ENCODE measurements at regions not wholly inside any gene's neighbourhood (a gene's known extent, or its start where the extent isn't known, plus 50 kb on each side); places are given as distances from the start of the nearest gene placed in this dataset.

- peaks cover 3% of the 10 kb centered on the region for H3K36me3 Mint-ChIP-seq
- H3F3A ChIP-seq (ENCODE audit: low read depth), result no peaks in the 10 kb centered on the region
- no peak overlapping the region for H3K27ac ChIP-seq
- no peaks in the 10 kb centered on the region for H3K36me3 ChIP-seq
- H3K4me3 Mint-ChIP-seq, result no peak overlapping the region
- no peak overlapping the region for H2AFZ ChIP-seq (replicated peaks)
- H3K27me3 ChIP-seq, result no peaks in the 10 kb centered on the region
- H3K27me3 Mint-ChIP-seq (ENCODE audit: insufficient read depth, low read depth), result peaks cover 10% of the 10 kb centered on the region
- TF ChIP-seq CTCF (IDR thresholded peaks at IDR 0.05), result no peak
- TF ChIP-seq EZH2 (IDR thresholded peaks at IDR 0.05), result no peak
- no peak for TF ChIP-seq EZH2phosphoT487 (IDR thresholded peaks at IDR 0.05)
- H3K79me2 ChIP-seq (ENCODE audit: low read depth), result no peaks in the 10 kb centered on the region
- H3K4me1 ChIP-seq, result no peaks in the 10 kb centered on the region
- H3K9ac ChIP-seq, result no peak overlapping the region
- H3K9me3 ChIP-seq (ENCODE audit: low read depth), result no peaks in the 10 kb centered on the region
- H3K4me1 Mint-ChIP-seq, result no peaks in the 10 kb centered on the region
- no peak overlapping the region for H3K4me2 ChIP-seq
- H3K27ac Mint-ChIP-seq, result no peak overlapping the region
- no peak for DNase-seq (ENCODE audit: low spot score)
- peaks cover 5% of the 10 kb centered on the region for H3K9me3 Mint-ChIP-seq
- no peaks in the 10 kb centered on the region for H4K20me1 ChIP-seq (ENCODE audit: low read depth)
- no peak overlapping the region for H3K4me3 ChIP-seq
Measured at GRCh38 chr9:79868567-79869189, 296.9 kb downstream of the TLE4 start.

DNA sequence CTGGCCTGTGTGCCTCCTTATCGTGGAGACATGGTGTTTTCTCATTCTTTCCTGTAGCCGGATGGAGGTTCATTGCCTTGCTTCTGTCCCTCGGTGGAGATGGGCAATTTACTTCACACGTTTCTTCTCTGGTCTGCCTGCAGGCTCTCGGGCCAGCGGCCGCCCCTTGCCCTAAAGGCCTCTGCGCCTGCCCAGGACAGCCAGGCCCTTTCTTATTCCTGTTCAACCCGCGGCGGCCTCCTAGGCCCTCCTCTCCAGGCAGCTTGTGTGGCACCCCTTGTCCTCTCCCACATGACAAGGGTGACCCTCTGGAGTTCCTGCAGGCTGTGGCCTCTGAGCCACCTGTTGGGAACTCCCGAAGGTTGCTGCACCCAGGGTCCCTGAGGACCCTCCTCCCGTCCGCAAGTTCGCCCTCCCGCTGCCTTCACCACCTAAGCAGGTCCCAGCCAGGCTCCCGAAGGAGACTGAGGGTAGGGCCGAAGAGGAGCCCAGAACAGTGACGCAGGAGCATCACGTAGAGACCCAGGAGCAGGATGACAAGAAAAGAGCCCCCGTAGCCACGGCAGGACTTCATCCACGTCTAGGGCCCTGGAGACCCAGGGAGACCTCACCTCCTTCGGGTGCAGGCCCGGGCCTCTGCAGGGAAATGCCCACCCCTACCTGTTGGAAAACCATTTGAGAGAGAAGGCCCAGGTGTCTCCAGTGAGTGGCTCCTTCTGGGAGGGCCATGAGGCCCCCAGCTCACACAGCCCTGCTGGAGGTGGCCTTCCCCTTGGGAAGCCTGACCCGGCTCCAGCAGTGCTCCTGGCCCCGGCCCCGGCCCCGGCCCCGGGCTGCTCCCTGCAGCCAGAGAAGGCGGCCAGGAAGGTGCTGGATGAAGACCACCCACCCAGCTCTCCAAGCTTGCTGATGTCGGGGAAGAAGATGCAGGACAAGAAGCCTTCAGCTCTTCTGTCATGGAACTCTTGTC is 291.4 kb downstream of the TLE4 start:
- Histone ChIP-seq H3K4me3 (no peak overlapping the region), H3K27me3 (no peaks in the 10 kb centered on the region), H3K79me2 (ENCODE audit: low read depth) (no peaks in the 10 kb centered on the region), H3K36me3 (no peaks in the 10 kb centered on the region), H3K9me3 (ENCODE audit: low read depth) (no peaks in the 10 kb centered on the region), H3K4me1 (no peaks in the 10 kb centered on the region), H2AFZ (replicated peaks) (no peak overlapping the region), H3F3A (ENCODE audit: low read depth) (no peaks in the 10 kb centered on the region), H4K20me1 (ENCODE audit: low read depth) (no peaks in the 10 kb centered on the region), H3K4me2 (no peak overlapping the region), H3K27ac (no peak overlapping the region), H3K9ac (no peak overlapping the region)
- no peak overlapping the region for H3K4me3 Mint-ChIP-seq
- H3K27me3 Mint-ChIP-seq (ENCODE audit: insufficient read depth, low read depth), result peaks cover 10% of the 10 kb centered on the region
- no peak overlapping the region for H3K27ac Mint-ChIP-seq
- H3K9me3 Mint-ChIP-seq, result peaks cover 15% of the 10 kb centered on the region
- no peak for TF ChIP-seq EZH2 (IDR thresholded peaks at IDR 0.05)
- TF ChIP-seq EZH2phosphoT487 (IDR thresholded peaks at IDR 0.05), result no peak
- TF ChIP-seq CTCF (IDR thresholded peaks at IDR 0.05), result no peak
- no peaks in the 10 kb centered on the region for H3K4me1 Mint-ChIP-seq
- H3K36me3 Mint-ChIP-seq, result peaks cover 3% of the 10 kb centered on the region
- no peak for DNase-seq (ENCODE audit: low spot score)

- Histone ChIP-seq H3K27ac (no peak overlapping the region), H4K20me1 (ENCODE audit: low read depth) (no peaks in the 10 kb centered on the region), H3K27me3 (no peaks in the 10 kb centered on the region), H3K4me2 (no peak overlapping the region), H3K4me1 (no peaks in the 10 kb centered on the region), H3K36me3 (no peaks in the 10 kb centered on the region), H2AFZ (replicated peaks) (no peak overlapping the region), H3K4me3 (no peak overlapping the region), H3K9me3 (ENCODE audit: low read depth) (no peaks in the 10 kb centered on the region), H3K79me2 (ENCODE audit: low read depth) (no peaks in the 10 kb centered on the region), H3K9ac (no peak overlapping the region), H3F3A (ENCODE audit: low read depth) (no peaks in the 10 kb centered on the region)
- H3K4me3 Mint-ChIP-seq, result no peak overlapping the region
- no peak for TF ChIP-seq CTCF (IDR thresholded peaks at IDR 0.05)
- no peak for TF ChIP-seq EZH2phosphoT487 (IDR thresholded peaks at IDR 0.05)
- TF ChIP-seq EZH2 (IDR thresholded peaks at IDR 0.05), result no peak
- H3K27ac Mint-ChIP-seq, result no peak overlapping the region
- DNase-seq (ENCODE audit: low spot score), result no peak
- no peaks in the 10 kb centered on the region for H3K4me1 Mint-ChIP-seq
- H3K9me3 Mint-ChIP-seq, result peaks cover 13% of the 10 kb centered on the region
- peaks cover 2% of the 10 kb centered on the region for H3K27me3 Mint-ChIP-seq (ENCODE audit: insufficient read depth, low read depth)
- H3K36me3 Mint-ChIP-seq, result no peaks in the 10 kb centered on the region
Measured at GRCh38 chr9:79858508-79858907, 286.7 kb downstream of the TLE4 start.

All from neural progenitor cell (in vitro differentiated cells).